Bronchial epithelial cell (primary cell): ENCODE measurements at regions not wholly inside any gene's neighbourhood (a gene's known extent, or its start where the extent isn't known, plus 50 kb on each side); places are given as distances from the start of the nearest gene placed in this dataset.

ENCODE experiments used
- DNase-seq: peaks from one replicate; pipeline ENCODE4 v3.0.0-alpha.2; 2010; ENCODE audit warnings: low read depth
- FAIRE-seq: peaks from 2 replicates; lab custom pipeline; 2011; peaks lifted over from hg19 to GRCh38; lab: Jason Lieb, UNC
- H3K27me3 ChIP-seq: 2 replicates; pipeline ENCODE4 v1.5.1; 2011; ENCODE audit warnings: low read length; ENCODE audit not compliant: control insufficient read depth, insufficient read depth
- H3K36me3 ChIP-seq: 2 replicates; pipeline ENCODE4 v1.5.1; 2011; ENCODE audit warnings: low read length; ENCODE audit not compliant: control insufficient read depth, insufficient read depth
- H3K4me3 ChIP-seq: 2 replicates; pipeline ENCODE4 v1.5.1; 2011; ENCODE audit warnings: mild to moderate bottlenecking, low read depth, low read length, control low read depth
- CTCF ChIP-seq: IDR thresholded peaks from 2 replicates; pipeline ENCODE4 v1.5.1; 2011; ENCODE audit warnings: mild to moderate bottlenecking, moderate library complexity, low read length, control low read depth, inconsistent platforms; ENCODE audit not compliant: insufficient read depth, severe bottlenecking

GRCh38 chr6:91140449-91140848 lies 553.6 kb upstream of the MAP3K7 start:
- no peak overlapping the region for H3K4me3 ChIP-seq
- TF ChIP-seq CTCF, result no peak
- H3K36me3 ChIP-seq, result no peaks in the 10 kb centered on the region
- DNase-seq (no peak), FAIRE-seq (no peak)
- H3K27me3 ChIP-seq, result no peaks in the 10 kb centered on the region

- no peak for FAIRE-seq
Measured at GRCh38 chr6:91137286-91137685, 550.4 kb upstream of the MAP3K7 start.

GRCh38 chr6:91135406-91136103 lies 548.7 kb upstream of the MAP3K7 start:
- Histone ChIP-seq H3K36me3 (no peaks in the 10 kb centered on the region), H3K4me3 (no peak overlapping the region), H3K27me3 (no peaks in the 10 kb centered on the region)
- DNase-seq, result no peak
- no peak for TF ChIP-seq CTCF
- FAIRE-seq, result no peak

More at GRCh38 chr6:91137286-91137685, 550.4 kb upstream of the MAP3K7 start:
- Histone ChIP-seq H3K4me3 (no peak overlapping the region), H3K27me3 (no peaks in the 10 kb centered on the region), H3K36me3 (no peaks in the 10 kb centered on the region)
- no peak for DNase-seq
- no peak for TF ChIP-seq CTCF

- DNase-seq (peak; percentile 71), FAIRE-seq (no peak)
- H3K27me3 ChIP-seq, result no peaks in the 10 kb centered on the region
- TF ChIP-seq CTCF, result no peak
- H3K4me3 ChIP-seq, result no peak overlapping the region
- no peaks in the 10 kb centered on the region for H3K36me3 ChIP-seq
Measured at GRCh38 chr6:91132461-91132860, 545.6 kb upstream of the MAP3K7 start.

GRCh38 chr6:91130126-91130525 lies 543.3 kb upstream of the MAP3K7 start:
- Histone ChIP-seq H3K27me3 (no peaks in the 10 kb centered on the region), H3K36me3 (no peaks in the 10 kb centered on the region), H3K4me3 (no peak overlapping the region)
- FAIRE-seq, result no peak
- no peak for TF ChIP-seq CTCF
- DNase-seq, result no peak

- Histone ChIP-seq H3K36me3 (no peaks in the 10 kb centered on the region), H3K27me3 (no peaks in the 10 kb centered on the region), H3K4me3 (no peak overlapping the region)
- DNase-seq (no peak), FAIRE-seq (no peak)
- no peak for TF ChIP-seq CTCF
Measured at GRCh38 chr6:91127752-91128151, 540.9 kb upstream of the MAP3K7 start.
